HL-60/S4 (cell line): ENCODE measurements at regions not wholly inside any gene's neighbourhood (a gene's known extent, or its start where the extent isn't known, plus 50 kb on each side); places are given as distances from the start of the nearest gene placed in this dataset.

Source experiments
- in situ Hi-C: fragments of 300-500 bp; cut with MboI; formaldehyde crosslinking; loops from 2 replicates; pipeline ENCODE4 v1.14.3; 2022; ENCODE audit warnings: low sequenced_read_pairs

DNA sequence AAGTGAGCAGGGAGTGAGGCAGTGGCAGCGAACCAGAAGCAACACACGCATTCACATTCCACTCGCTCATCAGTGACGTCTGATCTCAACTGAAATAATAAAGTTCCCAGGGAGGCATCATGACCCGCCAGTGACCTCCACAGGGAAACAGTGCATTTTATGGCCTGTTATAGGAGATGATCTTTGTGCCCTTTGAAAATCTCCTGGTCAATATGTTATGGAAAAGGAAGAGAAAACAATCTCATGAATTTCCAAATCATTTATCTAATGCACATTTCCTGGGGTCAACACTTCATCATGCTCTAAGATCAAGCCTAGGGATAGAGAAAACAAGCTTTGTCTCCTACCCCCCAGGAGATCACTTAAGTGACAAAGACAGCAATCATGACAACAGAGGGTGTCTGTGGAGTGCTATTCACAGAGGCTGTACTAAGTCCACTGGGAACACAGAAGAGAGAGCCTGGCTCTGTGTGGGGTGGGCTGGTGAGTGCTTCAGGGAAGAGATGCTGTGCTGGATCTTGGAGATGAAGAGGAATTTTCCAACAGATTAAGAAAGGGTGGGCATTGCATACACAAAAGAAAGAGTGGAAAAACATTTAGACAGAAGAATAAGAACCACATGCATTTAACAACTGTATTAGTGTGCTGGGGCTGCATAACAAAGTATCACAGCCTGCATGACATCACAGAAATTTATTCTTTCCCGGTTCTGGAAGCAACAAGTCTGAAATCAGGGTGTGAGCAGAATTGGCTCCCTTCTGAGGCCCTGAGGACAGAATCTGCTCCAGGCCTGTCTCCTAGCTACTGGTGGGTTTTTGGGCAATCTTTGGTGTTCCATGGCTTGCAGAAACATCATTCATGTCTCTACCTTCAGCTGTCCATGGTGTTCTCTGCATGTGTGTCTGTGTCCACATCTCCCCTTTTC is 613.9 kb upstream of the IGFBP3 start:
- in situ Hi-C loops, result no loop called here

DNA sequence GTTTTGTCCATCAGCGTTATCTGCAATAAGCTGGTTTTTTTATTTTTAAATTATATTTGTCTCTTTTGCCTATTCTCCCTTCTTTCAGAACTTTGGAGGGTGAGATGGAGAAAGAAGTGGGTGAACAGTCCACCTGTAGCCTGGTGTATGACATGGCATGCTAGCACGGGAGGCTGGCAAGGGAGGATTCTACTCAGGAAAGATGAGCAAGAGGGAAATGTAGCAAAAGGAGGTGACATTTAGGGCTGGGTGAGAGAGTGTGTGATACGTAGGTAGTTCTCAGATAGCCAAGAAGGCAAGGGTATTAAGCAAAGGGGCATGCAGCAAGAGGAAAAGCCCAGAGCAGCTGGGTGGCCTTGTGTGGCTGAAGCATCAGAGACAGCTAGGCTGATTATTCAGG is 612.9 kb upstream of the IGFBP3 start:
- in situ Hi-C loops, result no loop called here

DNA sequence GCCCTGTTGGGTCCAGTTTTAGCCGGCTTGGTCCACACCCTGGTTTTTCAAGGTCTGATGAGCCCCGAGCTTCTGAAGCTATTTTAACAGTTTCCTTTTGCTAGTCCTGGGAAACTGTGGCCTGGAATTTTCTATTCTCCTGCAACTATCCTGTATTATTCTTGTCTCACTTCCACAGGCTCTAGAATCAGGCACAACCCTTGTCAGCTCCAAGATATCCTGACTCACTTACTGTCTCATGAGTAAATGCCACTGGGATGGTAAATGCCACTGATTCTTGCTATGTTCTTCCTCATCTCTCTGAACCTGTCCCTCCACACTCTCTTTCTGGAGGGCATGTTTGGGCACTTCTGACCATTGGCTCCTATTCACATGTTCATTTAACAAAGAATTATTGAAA is 611.5 kb upstream of the IGFBP3 start:
- in situ Hi-C loops, result no loop called here

DNA sequence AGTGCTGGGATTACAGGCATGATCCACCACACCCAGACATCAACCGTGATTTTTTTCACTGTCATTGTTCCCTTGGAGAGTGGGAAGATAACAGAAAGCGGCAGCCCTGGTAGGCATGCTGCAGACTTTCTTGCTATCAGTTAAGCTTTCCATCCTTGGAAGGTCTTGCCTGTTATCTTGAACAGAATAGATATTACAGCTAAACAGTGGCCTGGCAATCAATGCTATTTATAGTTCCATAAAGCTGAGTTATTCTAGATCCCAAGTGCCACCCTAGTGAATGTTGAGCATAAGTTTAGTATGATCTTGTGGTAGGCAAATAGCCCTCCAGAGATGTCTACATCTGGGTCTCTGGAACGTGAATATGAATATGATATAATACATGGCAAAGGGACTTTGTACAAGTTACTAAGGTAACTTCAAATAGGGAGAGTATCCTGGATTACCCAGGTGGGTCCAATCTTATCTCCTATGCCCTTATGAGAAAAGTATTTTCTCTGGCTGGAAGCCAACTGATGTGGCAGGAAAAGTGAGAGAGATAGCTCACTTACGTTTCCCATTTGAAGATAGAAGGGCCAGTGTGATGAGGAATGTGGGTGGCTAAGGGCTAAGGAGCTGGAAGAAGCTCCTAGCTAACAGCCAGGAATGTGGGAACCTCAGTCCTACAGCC is 609.1 kb upstream of the IGFBP3 start:
- in situ Hi-C loops, result no loop called here

DNA sequence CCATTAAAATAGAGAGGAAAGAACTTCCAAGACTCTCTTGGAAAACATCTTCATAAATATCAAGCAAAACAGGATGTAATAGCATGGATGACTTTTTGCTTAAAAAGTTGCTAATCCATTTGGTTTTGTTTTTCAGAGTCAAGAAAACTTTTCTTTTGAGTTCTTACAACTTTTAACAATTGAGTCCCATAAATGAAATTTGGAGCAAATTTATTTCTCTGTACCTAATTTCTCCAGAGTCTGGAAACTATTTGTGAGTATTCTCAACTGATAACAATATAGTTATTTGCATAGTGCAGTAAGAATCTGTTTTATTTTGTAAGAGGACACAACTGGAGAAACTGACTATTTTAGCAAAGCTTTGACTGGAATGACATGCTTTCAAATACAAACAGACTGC is 606.3 kb upstream of the IGFBP3 start:
- in situ Hi-C loops, result no loop called here

DNA sequence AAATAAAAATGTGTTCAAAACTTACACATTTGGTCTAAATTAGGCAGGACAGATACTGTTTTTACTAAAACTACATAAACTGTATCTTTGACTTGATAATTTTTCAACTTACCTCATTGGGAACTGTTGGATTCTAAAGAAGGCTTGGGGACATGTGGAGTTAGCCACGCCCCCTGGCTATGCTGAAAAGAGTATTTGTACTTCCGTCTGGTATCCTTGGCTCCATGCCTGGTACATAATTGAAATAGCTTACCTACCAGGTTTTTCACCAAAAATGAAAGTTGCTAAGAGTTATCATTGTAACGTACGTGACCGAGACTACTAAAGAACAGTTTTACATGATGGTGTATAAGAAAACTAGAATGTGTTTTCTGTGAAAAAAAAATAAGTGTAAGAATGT is 604.8 kb upstream of the IGFBP3 start:
- in situ Hi-C loops, result no loop called here

DNA sequence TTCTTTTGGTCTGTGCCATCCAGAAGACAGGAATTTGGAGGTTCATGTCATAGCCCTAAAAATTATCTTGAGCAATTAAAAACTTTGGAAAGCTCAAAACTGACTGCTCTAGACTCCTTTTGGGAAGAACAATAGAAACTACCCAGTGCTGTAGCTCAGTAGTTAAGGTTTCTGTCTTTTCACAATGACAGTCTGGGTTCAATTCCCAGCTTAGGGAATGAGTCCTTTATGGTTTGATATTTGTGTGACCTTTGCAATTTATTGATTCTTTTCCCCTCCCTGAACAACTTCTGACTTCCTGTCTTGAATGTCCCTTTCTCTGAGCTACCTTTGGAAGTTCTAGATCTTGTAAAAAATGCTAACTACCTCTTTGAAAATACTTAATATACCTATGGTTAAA is 603.3 kb upstream of the IGFBP3 start:
- in situ Hi-C loops, result no loop called here

DNA sequence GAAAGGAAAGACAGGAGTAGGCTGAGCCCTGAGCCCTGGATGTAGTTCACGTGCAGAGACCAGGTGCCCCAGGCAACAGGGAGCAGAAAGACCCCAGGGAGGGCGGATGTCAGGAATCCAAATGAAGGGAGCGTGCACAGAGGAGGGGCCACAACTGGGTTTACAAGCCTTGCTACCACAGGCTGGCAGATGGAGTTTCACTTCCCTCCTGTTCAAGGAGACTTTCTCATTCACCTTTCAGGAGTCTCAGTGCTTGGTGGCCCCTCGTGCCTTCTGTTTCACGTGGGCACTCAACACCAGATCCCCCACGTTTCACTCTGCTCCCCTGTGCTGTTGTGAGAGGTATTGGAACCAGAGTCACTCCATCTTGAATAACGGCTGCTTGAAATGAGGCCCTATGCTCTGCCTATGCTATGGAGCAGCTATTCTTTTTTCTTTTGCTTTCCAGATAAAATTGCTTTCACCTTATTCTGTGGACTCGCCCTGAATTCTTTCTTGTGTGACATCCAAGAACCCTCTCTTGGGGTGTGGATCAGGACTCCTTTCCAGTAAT is 601.4 kb upstream of the IGFBP3 start:
- in situ Hi-C loops, result no loop called here

DNA sequence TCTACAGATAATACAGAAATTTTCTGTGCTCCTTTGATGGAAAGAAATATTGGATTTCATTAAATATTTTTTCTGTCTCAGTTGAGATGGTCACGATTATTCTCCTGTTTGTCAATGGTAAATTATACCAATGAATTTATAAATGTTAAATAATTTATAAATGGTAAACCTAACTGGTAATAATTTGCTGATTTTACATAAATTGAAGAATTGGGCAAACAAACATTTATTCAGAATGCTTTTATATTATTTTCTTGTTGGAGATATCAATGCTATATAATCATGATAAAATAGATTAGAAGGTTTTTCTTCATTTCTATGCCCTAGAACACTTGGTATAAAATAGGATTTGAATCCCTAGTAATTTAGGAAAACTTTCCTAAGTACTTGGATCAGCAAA is 597.6 kb upstream of the IGFBP3 start:
- in situ Hi-C loops, result no loop called here

DNA sequence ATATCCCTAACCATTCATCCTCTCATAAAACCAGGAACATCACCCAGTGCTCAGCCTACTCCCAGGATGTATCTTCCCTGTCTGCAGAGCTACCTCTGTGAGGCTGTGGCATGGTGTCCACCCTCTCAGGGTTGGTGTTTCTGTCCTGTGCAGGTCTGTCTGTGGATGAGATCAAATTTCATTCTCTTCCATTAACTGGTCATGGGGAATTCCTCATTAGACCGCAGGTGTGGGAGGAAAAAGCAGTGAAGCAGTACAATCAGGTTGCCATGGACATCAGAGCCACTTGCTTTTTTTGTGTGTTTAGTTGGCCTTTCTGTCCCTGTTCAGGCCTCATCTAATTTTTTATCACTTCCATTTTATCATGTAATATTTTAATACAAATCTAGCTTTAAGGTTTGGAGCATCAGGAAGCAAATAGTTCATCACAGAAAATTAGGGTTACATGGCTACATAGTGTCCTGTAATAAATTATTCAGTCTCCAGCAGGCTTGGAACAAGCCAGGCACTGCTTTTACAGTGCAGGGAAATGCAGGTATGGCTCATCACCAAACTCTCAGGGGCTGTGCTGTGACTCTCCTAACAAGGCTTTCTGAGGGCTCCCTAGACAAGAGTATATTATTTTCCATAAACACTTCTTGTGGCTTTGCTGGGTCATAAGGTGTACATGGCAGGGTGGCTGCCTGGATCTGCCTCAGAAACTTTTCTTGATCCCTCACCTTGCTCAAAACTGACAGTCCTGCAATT is 594.9 kb upstream of the IGFBP3 start:
- in situ Hi-C loops, result no loop called here

DNA sequence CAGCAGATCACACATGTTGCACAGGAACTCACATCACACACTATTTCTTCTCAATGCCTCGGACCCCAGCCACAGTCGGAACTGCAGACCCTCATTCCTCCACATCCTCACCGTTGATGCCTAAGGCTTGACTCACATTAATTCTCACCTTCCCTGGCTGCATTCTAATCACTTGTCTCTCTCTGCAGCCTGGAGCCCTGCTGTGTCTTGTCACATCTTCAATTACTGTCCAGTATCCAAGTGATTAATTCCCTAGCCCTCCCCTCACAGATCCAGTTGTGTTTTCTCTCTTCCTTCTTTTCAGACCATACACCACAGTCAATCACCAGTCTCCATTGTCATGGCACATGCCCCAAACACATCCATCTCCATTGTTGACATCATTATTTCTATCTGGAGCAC is 592.4 kb upstream of the IGFBP3 start:
- in situ Hi-C loops, result no loop called here

DNA sequence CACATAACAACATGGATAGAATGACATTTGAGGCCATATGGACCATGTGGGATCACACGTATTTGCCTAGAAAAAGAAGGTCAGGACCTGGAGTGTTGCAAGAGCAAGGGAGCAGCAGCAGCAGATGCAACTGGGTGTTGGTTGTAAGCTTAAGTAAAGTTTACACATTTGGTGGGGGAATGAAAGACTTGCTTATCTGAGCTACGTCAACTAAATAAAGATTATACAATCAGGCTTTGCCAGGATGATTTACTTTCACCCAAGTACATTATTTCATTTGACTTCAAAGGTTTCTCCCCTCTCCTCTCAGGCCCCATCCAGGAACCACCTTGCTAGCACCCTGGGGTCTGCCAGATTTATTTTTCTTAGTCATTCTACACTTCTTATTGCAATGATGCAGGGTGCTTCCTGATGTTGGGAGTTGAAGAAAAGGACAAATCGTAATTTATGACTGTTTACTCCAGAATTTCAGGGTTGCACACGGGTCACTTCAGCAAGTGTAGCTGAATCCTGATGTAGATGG is 591.9 kb upstream of the IGFBP3 start:
- in situ Hi-C loops, result no loop called here

DNA sequence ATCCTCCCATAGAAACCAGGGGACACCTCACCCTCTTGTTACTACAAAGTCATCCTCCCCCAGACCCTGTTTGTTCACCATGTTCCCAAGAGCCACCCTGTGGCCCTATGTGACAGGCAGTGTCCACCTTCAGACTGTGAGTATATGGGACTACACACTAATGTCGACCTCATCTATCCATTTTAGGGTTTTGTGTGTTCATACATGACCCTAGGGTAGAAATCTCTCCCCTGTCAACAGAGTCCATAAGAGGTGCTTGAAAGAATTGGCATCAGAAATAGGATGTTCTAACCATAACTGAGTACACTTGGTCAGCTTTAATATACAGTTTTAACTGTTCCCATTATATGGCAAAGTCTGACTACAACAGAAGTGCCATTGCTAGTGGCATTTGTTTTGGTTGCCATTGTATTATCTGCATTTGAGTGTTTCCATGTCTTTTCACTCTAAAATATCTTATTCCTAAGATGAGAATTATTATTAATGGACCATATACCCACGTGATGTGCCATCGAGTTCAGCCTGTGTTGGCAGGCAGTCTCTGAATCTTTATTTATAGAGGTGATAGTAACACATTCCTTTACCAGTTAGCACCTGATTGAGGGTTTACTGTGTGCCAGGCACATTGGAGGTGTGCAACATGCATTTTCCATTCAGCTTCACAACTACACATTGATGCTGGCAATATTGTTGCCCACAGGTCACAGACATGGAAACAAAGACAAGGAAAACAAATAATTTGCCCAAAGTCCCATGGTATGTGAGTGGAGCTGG is 590.6 kb upstream of the IGFBP3 start:
- in situ Hi-C loops, result no loop called here

DNA sequence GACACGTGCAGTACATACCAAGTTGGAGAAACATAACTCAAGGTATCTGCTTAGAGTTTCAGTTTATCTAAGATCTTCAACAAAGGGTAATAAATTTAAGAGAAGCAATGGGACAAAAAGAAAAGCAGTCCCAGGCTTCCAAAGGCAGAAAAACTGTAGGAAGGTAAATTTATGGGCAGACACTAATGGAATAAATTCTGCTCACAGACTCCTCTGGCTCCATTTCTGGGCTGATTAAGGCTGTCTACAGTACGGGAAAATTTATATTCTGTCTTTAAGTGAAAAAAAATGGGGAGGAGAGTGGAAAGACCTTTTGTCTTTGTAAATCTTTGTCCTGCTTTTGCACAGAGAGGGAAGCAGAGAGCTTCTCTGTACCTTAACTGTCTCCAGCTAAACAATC is 587.5 kb upstream of the IGFBP3 start:
- in situ Hi-C loops, result no loop called here

DNA sequence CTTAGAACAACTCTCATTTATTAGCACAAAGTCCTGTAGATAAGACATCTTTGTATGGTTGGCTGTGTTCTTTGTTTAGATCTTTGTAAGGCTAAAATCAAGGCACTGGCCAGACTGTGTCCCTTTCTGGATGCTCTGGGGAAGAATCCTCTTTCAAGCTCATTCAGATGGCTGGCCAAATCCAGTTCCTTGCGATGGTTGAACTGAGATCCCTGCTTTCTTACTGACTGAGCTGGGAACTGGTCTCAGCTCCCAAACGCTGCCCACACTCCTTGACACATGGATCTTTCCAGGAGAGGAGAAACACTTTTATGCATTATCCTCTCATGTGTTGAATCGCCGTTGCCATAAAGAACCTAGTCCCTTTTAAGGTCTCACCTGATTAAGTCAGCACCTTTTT is 586.5 kb upstream of the IGFBP3 start:
- in situ Hi-C loops, result no loop called here

DNA sequence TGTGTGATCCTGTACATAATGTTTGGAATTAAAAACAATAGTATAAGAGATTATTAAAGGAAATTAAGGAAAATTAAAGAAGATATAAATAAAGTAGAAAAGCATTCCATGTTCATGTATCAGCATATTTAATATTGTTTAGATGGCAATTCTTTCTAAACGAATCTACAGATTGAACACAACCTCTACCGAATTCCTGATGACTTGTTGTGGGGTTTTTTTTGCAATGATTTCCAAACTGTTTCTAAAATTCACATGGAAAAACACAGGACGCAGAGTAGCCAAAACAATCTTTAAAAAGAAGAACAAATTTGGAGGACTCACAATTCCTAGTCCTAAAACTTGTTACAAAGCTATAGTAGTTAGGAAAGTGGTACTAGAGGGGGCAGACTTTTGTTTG is 573.4 kb upstream of the IGFBP3 start:
- in situ Hi-C loops, result no loop called here

DNA sequence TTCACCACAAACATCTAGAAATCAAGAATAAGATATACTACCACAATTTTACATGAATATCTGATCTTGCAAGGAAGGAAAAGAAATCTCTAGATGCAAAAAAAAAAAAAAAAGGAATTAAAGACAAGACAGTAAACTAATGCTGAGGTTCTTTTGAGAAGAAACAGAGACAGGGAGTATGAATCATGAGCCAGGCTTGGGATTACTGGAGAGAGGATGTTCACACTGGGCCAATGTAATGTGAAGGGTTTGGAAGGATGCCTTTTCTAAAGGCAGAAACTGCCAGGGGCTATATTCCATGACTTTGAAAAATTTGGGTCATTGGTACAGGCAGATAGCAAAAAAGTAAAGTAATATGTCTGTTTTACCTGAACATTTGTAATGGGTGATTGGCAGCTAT is 573.0 kb upstream of the IGFBP3 start:
- in situ Hi-C loops, result no loop called here

DNA sequence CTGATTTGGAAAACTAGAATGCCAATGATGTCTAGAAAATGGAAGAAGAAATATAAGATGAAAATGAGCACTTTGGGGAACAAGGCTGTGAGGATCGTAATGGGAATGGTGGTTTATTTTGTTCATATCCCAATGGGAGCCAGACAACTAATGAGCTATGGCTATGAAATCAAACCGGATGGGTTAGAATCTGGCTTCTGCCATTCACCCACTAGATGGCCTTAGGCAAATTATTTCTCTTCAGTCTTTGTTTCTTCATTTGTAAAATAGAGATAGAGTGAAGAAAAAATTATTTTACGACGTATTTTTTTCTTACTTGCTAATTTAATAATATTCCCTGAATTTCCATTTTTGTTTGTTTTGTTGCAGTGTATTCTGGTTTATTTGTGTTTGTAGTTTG is 572.1 kb upstream of the IGFBP3 start:
- in situ Hi-C loops, result no loop called here

DNA sequence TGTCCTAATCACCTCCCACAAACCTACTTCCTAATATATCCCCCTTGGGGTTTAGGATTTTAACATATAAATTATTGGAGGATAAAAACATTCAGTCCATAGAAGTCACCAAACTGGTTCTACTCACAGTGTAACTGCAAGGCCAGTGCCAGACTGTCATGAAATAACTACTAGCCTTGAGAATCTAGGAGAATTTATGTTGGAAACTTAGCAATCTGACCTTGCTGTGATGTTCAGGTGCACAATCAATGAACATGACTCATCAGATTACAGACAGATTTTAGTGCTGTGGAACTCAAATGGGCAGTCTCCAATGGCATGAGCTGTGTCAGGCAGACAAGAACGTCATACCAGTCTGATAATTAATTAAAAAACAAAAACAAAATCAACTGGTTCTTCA is 571.4 kb upstream of the IGFBP3 start:
- in situ Hi-C loops, result no loop called here

DNA sequence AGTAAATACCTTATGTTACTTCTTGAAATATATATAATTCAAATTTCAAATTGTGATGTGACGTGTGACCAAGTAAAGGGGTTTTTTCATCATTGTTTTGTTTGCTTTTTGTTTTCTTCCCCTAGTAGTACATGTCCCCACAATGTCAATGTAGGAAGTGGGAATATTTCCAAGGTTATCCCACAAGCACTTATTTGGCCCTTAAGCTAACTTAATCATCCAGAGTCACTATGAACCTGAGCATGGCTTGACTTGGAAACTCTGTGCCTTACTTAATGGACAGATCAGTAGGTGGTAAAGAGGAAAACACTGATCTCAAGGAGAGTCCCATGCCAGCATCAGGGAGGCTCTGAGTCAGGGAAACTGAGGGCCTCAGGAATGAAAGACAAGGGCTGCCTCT is 569.3 kb upstream of the IGFBP3 start:
- in situ Hi-C loops, result no loop called here

DNA sequence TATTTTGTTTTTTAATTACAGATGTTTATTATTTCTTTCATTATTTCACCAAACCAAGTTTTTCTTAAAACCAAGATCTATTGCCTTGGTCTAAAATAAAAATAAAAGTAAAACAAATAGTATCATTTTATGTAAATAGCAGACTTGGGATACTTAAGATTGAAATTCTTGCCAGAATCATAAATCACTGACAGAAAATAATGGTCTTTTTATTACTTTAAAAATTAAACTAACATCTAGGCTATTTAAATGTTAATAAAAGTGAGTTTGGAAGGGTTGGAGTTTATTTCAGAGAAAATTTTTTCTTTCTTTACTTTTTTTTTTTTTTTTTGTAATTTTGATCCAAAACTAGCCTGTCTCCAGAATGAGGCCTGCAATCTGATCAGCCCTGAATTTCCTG is 568.0 kb upstream of the IGFBP3 start:
- in situ Hi-C loops, result no loop called here
